Right lobe of liver (tissue), 4 donors: ENCODE measurements at regions not wholly inside any gene's neighbourhood (a gene's known extent, or its start where the extent isn't known, plus 50 kb on each side); places are given as distances from the start of the nearest gene placed in this dataset.

Experiments used
- POLR2A ChIP-seq: fragments of 450-650 bp; IDR thresholded peaks from one replicate; pipeline ENCODE4 v1.6.1; 2017; ENCODE audit warnings: antibody characterized with exemption, mild to moderate bottlenecking
- TF ChIP-seq, protein P1 (sequence below), 4 donors: fragments of 200-600 bp in 3 of 4; fragments of 450-650 bp in 1 of 4; IDR thresholded peaks; one replicate each; pipeline versions ENCODE4 v1.5.1 to v1.8.0; 2016 to 2022; ENCODE audit warnings: antibody characterized with exemption in 4 of 4, mild to moderate bottlenecking in 2 of 4
- donor health status: DM: no; HTN: no; CAD: no.
- donor health status: DM: no; HTN: no; CAD: no.
- donor health status: DM: no; HTN: yes; CAD: no.

DNA sequence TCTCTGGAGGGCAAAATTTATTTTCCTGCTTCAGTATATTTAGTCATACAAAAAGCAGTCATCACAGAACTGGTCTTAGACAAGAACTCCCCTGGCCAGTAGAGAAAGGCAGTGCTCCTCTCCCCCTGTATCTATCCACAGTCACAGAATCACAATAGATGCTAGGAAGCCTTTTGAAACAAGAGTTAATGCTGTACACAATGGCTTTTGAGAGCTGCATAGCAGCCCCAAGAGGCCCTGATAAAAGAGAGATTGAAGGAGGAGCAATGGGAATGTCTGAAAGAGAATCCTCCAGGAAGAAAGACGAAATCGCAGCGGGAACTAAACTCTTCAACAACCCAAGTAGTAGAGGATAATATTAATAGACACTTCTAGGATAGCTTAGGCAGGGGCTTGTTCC lies 330.2 kb downstream of the RBM43 start:
- TF ChIP-seq, protein P1, sequence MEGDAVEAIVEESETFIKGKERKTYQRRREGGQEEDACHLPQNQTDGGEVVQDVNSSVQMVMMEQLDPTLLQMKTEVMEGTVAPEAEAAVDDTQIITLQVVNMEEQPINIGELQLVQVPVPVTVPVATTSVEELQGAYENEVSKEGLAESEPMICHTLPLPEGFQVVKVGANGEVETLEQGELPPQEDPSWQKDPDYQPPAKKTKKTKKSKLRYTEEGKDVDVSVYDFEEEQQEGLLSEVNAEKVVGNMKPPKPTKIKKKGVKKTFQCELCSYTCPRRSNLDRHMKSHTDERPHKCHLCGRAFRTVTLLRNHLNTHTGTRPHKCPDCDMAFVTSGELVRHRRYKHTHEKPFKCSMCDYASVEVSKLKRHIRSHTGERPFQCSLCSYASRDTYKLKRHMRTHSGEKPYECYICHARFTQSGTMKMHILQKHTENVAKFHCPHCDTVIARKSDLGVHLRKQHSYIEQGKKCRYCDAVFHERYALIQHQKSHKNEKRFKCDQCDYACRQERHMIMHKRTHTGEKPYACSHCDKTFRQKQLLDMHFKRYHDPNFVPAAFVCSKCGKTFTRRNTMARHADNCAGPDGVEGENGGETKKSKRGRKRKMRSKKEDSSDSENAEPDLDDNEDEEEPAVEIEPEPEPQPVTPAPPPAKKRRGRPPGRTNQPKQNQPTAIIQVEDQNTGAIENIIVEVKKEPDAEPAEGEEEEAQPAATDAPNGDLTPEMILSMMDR (IDR thresholded peaks at IDR 0.05) = no peak
- no peak for TF ChIP-seq POLR2A
